Transverse colon (tissue), 3 donors: ENCODE measurements at regions not wholly inside any gene's neighbourhood (a gene's known extent, or its start where the extent isn't known, plus 50 kb on each side); places are given as distances from the start of the nearest gene placed in this dataset.

Experiments
- EP300 ChIP-seq: sonication (generic); formaldehyde crosslinking; IDR thresholded peaks from one replicate; pipeline ENCODE4 v1.6.1; 2017; ENCODE audit warnings: antibody characterized with exemption, low read depth
- TF ChIP-seq, protein P1 (sequence below), 5 experiments: fragments of 200-600 bp in 3 of 5; fragments of 450-650 bp in 2 of 5; sonication (generic) in 3 of 5; IDR thresholded peaks; 1 replicate in 2 of 5; 2 replicates in 3 of 5; pipeline ENCODE4 v1.5.1; 2016 to 2017; ENCODE audit warnings: antibody characterized with exemption in 5 of 5, inconsistent platforms in 3 of 5, mild to moderate bottlenecking in 2 of 5, moderate library complexity in 1 of 5

DNA sequence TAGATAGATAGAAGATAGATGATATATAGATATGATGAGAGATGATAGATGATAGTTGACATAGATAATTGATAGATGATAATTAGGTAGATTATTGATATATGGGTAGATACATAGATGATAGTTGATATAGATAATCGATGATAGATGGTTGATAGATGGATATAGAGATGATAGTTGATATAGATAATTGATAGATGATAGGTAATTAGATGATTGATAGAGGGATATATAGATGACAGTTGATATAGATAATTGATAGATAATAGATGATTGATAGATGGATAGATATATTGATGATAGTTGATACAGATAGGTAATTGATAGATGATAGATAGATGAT lies 72.3 kb downstream of the PRR15 start:
- no peak for TF ChIP-seq EP300
- TF ChIP-seq, protein P1, sequence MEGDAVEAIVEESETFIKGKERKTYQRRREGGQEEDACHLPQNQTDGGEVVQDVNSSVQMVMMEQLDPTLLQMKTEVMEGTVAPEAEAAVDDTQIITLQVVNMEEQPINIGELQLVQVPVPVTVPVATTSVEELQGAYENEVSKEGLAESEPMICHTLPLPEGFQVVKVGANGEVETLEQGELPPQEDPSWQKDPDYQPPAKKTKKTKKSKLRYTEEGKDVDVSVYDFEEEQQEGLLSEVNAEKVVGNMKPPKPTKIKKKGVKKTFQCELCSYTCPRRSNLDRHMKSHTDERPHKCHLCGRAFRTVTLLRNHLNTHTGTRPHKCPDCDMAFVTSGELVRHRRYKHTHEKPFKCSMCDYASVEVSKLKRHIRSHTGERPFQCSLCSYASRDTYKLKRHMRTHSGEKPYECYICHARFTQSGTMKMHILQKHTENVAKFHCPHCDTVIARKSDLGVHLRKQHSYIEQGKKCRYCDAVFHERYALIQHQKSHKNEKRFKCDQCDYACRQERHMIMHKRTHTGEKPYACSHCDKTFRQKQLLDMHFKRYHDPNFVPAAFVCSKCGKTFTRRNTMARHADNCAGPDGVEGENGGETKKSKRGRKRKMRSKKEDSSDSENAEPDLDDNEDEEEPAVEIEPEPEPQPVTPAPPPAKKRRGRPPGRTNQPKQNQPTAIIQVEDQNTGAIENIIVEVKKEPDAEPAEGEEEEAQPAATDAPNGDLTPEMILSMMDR (IDR thresholded peaks at IDR 0.05): peak in 2 of 5 experiments; percentile 12 to 16
